ENCODE measurements at regions not wholly inside any gene's neighbourhood (a gene's known extent, or its start where the extent isn't known, plus 50 kb on each side); places are given as distances from the start of the nearest gene placed in this dataset.

DNA sequence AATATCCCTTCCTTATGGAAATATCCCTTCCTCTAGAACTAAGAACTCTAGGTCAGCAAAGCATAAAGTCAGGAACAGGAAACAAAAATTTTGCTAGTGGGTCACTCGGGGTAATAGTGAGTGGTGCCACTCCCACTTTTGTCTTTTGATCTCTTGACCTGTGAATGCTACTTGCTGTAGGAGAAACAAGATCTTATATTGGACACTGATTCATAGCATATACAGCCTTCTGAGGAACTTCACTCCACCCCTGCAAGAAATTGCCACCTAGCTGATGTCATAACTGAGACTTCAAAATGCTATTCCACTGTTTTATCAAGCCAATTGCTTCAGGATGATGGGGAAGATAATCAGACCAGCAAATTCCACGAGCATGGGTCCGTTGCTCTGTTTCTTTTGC lies 53.3 kb upstream of the PRSS3 start:
- H3F3A ChIP-seq (ENCODE audit: insufficient read depth, low read length) = no peaks in the 10 kb centered on the region
- no peaks in the 10 kb centered on the region for H4K20me1 ChIP-seq (ENCODE audit: insufficient read depth, low read length)
- H3K4me1 ChIP-seq (ENCODE audit: low read length) = no peaks in the 10 kb centered on the region
- H3K27ac ChIP-seq (ENCODE audit: low read length) = no peak overlapping the region
- H3K9me2 ChIP-seq (replicated peaks; ENCODE audit: insufficient read depth, low read length) = no peaks in the 10 kb centered on the region
- no peak overlapping the region for H3K9ac ChIP-seq (ENCODE audit: low read length)
- H3K79me2 ChIP-seq (ENCODE audit: low read length) = no peaks in the 10 kb centered on the region
- H3K36me3 ChIP-seq (replicated peaks; ENCODE audit: insufficient read depth, low read length) = no peaks in the 10 kb centered on the region
- H2AFZ ChIP-seq (ENCODE audit: low read length) = no peak overlapping the region
- TF ChIP-seq, protein P1, sequence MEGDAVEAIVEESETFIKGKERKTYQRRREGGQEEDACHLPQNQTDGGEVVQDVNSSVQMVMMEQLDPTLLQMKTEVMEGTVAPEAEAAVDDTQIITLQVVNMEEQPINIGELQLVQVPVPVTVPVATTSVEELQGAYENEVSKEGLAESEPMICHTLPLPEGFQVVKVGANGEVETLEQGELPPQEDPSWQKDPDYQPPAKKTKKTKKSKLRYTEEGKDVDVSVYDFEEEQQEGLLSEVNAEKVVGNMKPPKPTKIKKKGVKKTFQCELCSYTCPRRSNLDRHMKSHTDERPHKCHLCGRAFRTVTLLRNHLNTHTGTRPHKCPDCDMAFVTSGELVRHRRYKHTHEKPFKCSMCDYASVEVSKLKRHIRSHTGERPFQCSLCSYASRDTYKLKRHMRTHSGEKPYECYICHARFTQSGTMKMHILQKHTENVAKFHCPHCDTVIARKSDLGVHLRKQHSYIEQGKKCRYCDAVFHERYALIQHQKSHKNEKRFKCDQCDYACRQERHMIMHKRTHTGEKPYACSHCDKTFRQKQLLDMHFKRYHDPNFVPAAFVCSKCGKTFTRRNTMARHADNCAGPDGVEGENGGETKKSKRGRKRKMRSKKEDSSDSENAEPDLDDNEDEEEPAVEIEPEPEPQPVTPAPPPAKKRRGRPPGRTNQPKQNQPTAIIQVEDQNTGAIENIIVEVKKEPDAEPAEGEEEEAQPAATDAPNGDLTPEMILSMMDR (IDR thresholded peaks at IDR 0.05; ENCODE audit: low read length) = no peak
- no peak for TF ChIP-seq EZH2phosphoT487 (IDR thresholded peaks at IDR 0.05; ENCODE audit: low read length)
- TF ChIP-seq EZH2 (optimal IDR thresholded peaks at IDR 0.05; ENCODE audit: low read depth, low read length) = no peak
- no peak overlapping the region for H3K4me2 ChIP-seq (ENCODE audit: low read depth, low read length)
- no peaks in the 10 kb centered on the region for H3K27me3 ChIP-seq (replicated peaks; ENCODE audit: insufficient read depth, low read length)
- H3K9me3 ChIP-seq (replicated peaks; ENCODE audit: insufficient read depth, low read length) = no peaks in the 10 kb centered on the region
- no peak overlapping the region for H3K4me3 ChIP-seq (ENCODE audit: low read length)
- no peak for DNase-seq

DNA sequence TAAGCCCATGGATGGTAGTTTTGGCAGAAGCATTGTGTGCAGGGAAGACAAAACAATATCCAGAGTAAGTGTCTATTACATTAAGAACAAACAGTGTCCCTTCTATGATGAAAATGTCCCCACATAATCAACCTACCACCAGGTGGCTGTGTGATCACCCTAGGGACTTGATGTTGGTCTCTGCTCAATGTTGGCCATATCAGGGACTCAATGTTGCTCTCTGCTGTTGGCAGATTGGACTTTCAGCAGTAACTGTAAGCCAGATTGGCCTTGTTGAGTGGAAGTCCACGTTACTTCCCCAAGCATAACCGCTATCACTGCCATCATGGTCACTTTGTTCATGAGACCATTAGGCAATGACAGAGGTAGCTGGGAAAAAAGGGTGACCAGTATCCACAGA lies 52.8 kb upstream of the PRSS3 start:
- H3F3A ChIP-seq (ENCODE audit: insufficient read depth, low read length) = no peaks in the 10 kb centered on the region
- H3K4me2 ChIP-seq (ENCODE audit: low read depth, low read length) = no peak overlapping the region
- no peak overlapping the region for H2AFZ ChIP-seq (ENCODE audit: low read length)
- no peaks in the 10 kb centered on the region for H3K9me2 ChIP-seq (replicated peaks; ENCODE audit: insufficient read depth, low read length)
- DNase-seq = peak; percentile 14
- TF ChIP-seq EZH2phosphoT487 (IDR thresholded peaks at IDR 0.05; ENCODE audit: low read length) (no peak), EZH2 (optimal IDR thresholded peaks at IDR 0.05; ENCODE audit: low read depth, low read length) (no peak)
- TF ChIP-seq, protein P1 (IDR thresholded peaks at IDR 0.05; ENCODE audit: low read length) = peak; percentile 23
- no peaks in the 10 kb centered on the region for H3K36me3 ChIP-seq (replicated peaks; ENCODE audit: insufficient read depth, low read length)
- H3K4me1 ChIP-seq (ENCODE audit: low read length) = no peaks in the 10 kb centered on the region
- H3K27ac ChIP-seq (ENCODE audit: low read length) = no peak overlapping the region
- H3K27me3 ChIP-seq (replicated peaks; ENCODE audit: insufficient read depth, low read length) = no peaks in the 10 kb centered on the region
- H3K79me2 ChIP-seq (ENCODE audit: low read length) = no peaks in the 10 kb centered on the region
- no peak overlapping the region for H3K9ac ChIP-seq (ENCODE audit: low read length)
- H3K4me3 ChIP-seq (ENCODE audit: low read length) = no peak overlapping the region
- H3K9me3 ChIP-seq (replicated peaks; ENCODE audit: insufficient read depth, low read length) = no peaks in the 10 kb centered on the region
- H4K20me1 ChIP-seq (ENCODE audit: insufficient read depth, low read length) = no peaks in the 10 kb centered on the region

Data from MM.1S (cell line).